ENCODE measurements at regions not wholly inside any gene's neighbourhood (a gene's known extent, or its start where the extent isn't known, plus 50 kb on each side); places are given as distances from the start of the nearest gene placed in this dataset.

- Histone ChIP-seq H3K27ac (ENCODE audit: low read depth, low read length, poor library complexity, severe bottlenecking) (no peak overlapping the region), H3K9me2 (ENCODE audit: low read depth, low read length) (no peaks in the 10 kb centered on the region), H3F3A (ENCODE audit: insufficient read depth, low read length) (no peaks in the 10 kb centered on the region), H4K20me1 (ENCODE audit: insufficient read depth, low read length) (no peaks in the 10 kb centered on the region), H3K36me3 (ENCODE audit: insufficient read depth, low read length) (no peaks in the 10 kb centered on the region), H3K9ac (ENCODE audit: low read length) (no peak overlapping the region), H3K79me2 (ENCODE audit: insufficient read depth, low read length) (no peaks in the 10 kb centered on the region), H3K4me2 (ENCODE audit: low read length) (no peak overlapping the region), H3K4me1 (ENCODE audit: insufficient read depth, low read length, severe bottlenecking) (no peaks in the 10 kb centered on the region), H2AFZ (ENCODE audit: low read length) (no peak overlapping the region), H3K4me3 (ENCODE audit: low read depth, low read length, poor library complexity, severe bottlenecking) (no peak overlapping the region), H3K9me3 (ENCODE audit: low read length) (no peaks in the 10 kb centered on the region), H3K27me3 (ENCODE audit: insufficient read depth, low read length) (no peaks in the 10 kb centered on the region)
- TF ChIP-seq CTCF (IDR thresholded peaks at IDR 0.05; ENCODE audit: low read length), result no peak
- no peak for TF ChIP-seq EZH2 (IDR thresholded peaks at IDR 0.05; ENCODE audit: borderline replicate concordance, low read length)
Observed at GRCh38 chr1:82160903-82161302, 360.2 kb downstream of the ADGRL2 start.

GRCh38 chr1:82160036-82160435 is 359.3 kb downstream of the ADGRL2 start:
- no peak overlapping the region for H3K9ac ChIP-seq (ENCODE audit: low read length)
- no peaks in the 10 kb centered on the region for H3F3A ChIP-seq (ENCODE audit: insufficient read depth, low read length)
- H3K4me1 ChIP-seq (ENCODE audit: insufficient read depth, low read length, severe bottlenecking), result no peaks in the 10 kb centered on the region
- no peaks in the 10 kb centered on the region for H3K27me3 ChIP-seq (ENCODE audit: insufficient read depth, low read length)
- H3K27ac ChIP-seq (ENCODE audit: low read depth, low read length, poor library complexity, severe bottlenecking), result no peak overlapping the region
- H3K79me2 ChIP-seq (ENCODE audit: insufficient read depth, low read length), result no peaks in the 10 kb centered on the region
- H3K4me3 ChIP-seq (ENCODE audit: low read depth, low read length, poor library complexity, severe bottlenecking), result no peak overlapping the region
- TF ChIP-seq CTCF (IDR thresholded peaks at IDR 0.05; ENCODE audit: low read length), result no peak
- TF ChIP-seq EZH2 (IDR thresholded peaks at IDR 0.05; ENCODE audit: borderline replicate concordance, low read length), result no peak
- H3K9me3 ChIP-seq (ENCODE audit: low read length), result no peaks in the 10 kb centered on the region
- no peaks in the 10 kb centered on the region for H3K36me3 ChIP-seq (ENCODE audit: insufficient read depth, low read length)
- H3K4me2 ChIP-seq (ENCODE audit: low read length), result no peak overlapping the region
- H4K20me1 ChIP-seq (ENCODE audit: insufficient read depth, low read length), result no peaks in the 10 kb centered on the region
- H3K9me2 ChIP-seq (ENCODE audit: low read depth, low read length), result no peaks in the 10 kb centered on the region
- H2AFZ ChIP-seq (ENCODE audit: low read length), result no peak overlapping the region

- TF ChIP-seq CTCF (IDR thresholded peaks at IDR 0.05; ENCODE audit: low read length) (no peak), EZH2 (IDR thresholded peaks at IDR 0.05; ENCODE audit: borderline replicate concordance, low read length) (no peak)
- Histone ChIP-seq H3K27me3 (ENCODE audit: insufficient read depth, low read length) (no peaks in the 10 kb centered on the region), H3K9me2 (ENCODE audit: low read depth, low read length) (no peaks in the 10 kb centered on the region)
Observed at GRCh38 chr1:82158981-82159380, 358.2 kb downstream of the ADGRL2 start.

More at GRCh38 chr1:82158981-82159380, 358.2 kb downstream of the ADGRL2 start:
- Histone ChIP-seq H2AFZ (ENCODE audit: low read length) (no peak overlapping the region), H3F3A (ENCODE audit: insufficient read depth, low read length) (no peaks in the 10 kb centered on the region), H3K9me3 (ENCODE audit: low read length) (no peaks in the 10 kb centered on the region), H3K27ac (ENCODE audit: low read depth, low read length, poor library complexity, severe bottlenecking) (no peak overlapping the region), H4K20me1 (ENCODE audit: insufficient read depth, low read length) (no peaks in the 10 kb centered on the region), H3K4me2 (ENCODE audit: low read length) (no peak overlapping the region), H3K36me3 (ENCODE audit: insufficient read depth, low read length) (no peaks in the 10 kb centered on the region), H3K4me1 (ENCODE audit: insufficient read depth, low read length, severe bottlenecking) (no peaks in the 10 kb centered on the region), H3K9ac (ENCODE audit: low read length) (no peak overlapping the region), H3K79me2 (ENCODE audit: insufficient read depth, low read length) (no peaks in the 10 kb centered on the region), H3K4me3 (ENCODE audit: low read depth, low read length, poor library complexity, severe bottlenecking) (no peak overlapping the region)
